GM21528 (cell line): ENCODE measurements at regions not wholly inside any gene's neighbourhood (a gene's known extent, or its start where the extent isn't known, plus 50 kb on each side); places are given as distances from the start of the nearest gene placed in this dataset.
"Not testable (repeated sequence)": the region's sequence is repeated elsewhere in the genome, so short reads cannot be mapped to it uniquely, and the experiment has no call there.

Source experiments
- ATAC-seq: cut with Tn5 transposase; IDR thresholded peaks from one replicate; pipeline ENCODE4 v1.9.1; 2021; ENCODE audit warnings: mild to moderate bottlenecking, moderate library complexity; ENCODE audit not compliant: unreplicated experiment, low FRiP score

DNA sequence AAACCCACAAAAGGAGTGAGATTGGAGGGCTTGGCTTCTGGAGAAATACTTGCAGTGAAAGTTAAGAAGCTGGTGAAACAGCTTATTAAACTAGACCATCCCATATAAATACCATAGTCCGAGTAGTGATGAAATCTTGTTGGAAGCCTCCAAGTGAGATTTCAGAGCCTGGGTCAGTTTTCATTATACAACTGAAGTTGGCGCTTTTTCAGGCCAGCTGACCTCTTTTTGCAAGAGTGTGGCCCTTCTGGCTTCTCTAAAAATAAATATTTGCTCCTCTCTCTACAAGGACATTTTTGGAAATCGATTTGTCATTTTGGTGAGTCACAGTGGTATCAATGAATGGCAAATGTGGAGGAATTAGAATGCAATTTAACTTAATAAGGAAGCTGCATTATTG, 51.2 kb upstream of the THRB start:
- no peak for ATAC-seq

DNA sequence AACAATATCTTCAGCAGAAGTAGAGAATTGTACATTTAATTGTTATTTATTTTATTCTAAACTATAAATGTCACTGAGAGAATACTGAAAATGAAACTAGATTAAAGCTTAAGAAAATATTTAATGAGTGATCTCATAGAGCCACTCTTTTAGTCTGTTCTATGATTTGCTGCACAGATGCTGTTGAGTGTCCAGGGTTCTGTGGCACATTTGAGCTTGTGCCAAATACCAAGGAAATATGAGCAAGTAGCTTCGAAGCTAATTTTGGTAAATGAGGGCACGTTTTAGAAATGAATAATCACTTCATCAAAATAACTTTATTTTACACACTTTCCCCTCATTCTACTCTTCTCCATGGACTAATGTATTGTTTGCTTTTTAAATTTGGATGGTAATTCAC, 53.6 kb upstream of the THRB start:
- ATAC-seq, result no peak

DNA sequence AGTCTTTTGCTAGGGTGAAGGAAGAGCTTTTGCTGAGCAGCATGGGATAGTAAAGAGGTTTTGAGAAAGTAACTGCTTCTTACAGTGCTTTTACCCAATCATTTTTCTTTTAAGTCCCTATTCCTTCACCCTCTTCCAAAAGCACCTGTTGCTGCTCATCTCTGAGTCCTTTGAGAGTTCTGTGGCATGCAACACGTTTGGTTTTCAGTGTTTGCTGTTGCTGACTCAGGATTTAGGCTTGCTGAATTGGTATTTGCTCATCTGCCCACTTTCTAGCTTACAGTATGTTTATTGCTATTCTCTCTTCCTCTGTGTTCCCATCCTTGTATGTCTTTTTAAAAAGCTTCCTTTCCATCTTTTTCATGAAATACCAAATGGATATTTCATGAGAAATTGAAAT, 55.9 kb upstream of the THRB start:
- ATAC-seq, result no peak

DNA sequence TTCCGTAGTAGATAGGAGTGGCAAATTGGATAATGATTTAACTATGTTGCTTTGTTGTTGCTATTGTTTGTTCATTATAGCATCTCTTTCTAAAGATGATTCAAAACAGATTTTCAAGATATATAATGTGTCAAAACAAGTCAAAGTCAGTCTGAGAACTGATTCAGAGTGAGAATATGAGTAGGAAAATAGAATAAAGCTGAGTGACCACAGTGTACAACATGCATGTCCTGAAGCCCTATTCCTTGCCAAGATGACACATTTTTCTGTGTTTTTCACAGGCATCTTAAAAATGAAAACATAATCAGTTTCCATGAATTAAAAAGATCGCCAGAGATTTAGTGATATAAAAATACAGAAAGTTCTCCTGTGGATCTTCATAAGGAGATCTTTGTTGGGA, 57.0 kb upstream of the THRB start:
- no peak for ATAC-seq

DNA sequence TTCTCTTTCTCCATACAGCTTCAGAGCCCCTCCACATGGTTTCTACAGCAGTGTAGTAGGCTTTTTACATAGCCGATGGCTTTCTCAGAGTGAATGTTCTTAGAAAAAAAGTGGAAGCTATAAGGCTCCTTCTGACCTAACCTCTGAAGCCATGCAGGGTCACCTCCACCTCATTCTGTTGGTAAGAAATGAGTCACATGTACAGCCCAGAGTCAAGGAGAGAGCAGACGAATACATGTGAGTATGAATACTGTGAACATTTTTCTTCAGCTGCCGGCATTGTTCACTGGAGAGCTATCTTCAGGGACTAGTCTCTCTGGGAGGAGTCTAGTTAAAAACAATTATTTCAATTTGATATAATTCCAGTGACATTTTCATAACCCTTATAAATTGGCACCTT, 68.2 kb upstream of the THRB start:
- ATAC-seq, result no peak

DNA sequence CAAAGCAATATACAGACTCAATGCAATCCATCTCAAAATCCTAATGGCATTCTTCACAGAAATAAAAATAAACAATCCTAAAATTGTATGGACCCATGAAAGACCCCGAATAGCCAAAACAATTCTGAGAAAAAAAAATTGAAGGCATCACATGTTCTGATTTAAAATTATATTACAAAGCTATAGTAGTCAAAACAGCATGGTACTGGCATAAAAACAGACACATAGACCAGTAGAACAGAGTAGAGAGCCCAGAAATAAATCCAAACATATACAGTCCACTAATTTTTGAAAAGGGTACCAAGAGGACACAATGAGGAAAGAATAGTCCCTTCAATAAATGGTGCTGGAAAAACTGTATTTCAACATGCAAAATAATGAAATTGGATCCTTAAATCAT, 70.4 kb upstream of the THRB start:
- no peak for ATAC-seq

DNA sequence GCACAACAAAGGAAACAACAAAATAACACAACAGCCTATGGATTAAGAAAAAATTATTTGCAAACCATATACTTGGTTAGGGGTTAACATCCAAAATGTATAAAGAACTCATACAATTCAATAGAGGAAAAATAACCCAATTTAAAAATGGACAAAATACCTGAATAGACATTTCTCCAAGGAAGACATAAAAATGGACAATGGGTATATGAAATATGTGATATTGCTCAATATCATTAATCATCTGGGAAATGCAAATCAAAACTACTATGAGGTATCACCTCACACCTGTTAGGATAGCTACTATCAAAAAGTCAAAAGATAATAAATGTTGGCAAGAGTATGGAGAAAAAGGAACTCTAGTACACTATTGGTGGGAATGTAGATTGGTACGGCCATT, 71.0 kb upstream of the THRB start:
- ATAC-seq, result no peak

DNA sequence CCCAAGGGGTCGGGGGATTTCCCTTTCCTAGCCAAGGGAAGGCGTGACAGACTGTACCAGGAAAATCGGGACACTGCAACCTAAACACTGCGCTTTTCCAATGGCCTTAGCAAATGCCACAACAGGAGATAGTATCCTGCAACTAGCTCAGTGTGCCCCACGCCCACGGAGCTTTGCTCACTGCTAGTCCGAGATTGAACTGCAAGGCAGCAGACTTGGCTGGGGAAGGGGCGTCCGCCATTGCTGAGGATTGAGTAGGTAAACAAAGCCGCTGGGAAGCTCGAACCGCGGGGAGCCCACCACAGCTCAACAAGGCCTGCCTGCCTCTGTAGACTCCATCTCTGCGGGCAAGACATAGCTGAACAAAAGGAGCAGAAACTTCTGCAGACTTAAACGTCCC, 72.3 kb upstream of the THRB start:
- ATAC-seq, result no peak

DNA sequence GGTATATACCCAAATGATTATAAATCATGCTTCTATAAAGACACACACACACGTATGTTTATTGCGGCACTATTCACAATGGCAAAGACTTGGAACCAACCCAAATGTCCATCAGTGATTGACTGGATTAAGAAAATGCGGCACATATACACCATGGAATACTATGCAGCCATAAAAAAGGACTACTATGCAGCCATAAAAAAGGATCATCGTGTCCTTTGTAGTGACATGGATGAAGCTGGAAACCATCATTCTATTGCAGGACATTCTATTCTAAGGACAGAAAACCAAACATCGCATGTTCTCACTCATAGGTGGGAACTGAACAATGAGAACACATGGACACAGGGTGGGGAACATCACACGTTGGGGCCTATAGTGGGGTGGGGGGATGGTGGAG, 77.8 kb upstream of the THRB start:
- not testable (repeated sequence) for ATAC-seq

DNA sequence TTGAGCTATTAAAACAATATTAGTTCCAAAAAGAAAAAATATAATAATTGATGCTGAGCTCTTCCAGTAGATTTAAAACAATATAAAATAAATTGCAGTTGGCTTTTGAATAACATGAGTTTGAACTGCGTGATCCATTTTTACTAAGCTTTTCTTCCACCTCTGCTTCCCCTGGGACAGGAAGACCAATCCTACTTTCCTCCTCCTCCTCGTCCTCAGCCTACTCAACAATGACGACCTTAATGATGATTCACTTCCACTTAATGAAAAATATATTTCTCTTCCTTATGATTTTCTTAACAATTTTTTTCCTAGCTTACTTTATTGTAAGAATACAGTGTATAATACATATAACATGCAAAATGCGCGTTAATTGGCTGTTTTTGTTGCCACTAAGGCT, 78.9 kb upstream of the THRB start:
- ATAC-seq, result no peak

DNA sequence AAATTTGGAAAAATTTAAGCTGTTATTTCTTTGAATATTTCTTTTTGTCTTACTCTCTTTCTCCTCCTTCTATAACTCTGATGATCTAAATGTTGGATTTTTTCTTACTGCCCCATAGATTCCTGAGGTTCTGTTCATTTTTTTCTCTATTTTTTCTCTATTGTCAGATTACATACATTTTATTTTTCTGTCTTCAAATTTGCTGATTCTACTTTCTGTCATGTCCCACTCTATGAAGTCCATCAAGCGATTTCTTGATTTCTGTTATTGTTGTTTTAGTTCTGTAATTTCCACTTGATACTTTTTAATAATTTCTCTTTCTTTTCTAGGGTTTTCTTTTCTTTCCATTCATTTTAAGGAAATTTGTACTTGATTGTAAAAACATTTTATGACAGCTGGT, 83.7 kb upstream of the THRB start:
- no peak for ATAC-seq

DNA sequence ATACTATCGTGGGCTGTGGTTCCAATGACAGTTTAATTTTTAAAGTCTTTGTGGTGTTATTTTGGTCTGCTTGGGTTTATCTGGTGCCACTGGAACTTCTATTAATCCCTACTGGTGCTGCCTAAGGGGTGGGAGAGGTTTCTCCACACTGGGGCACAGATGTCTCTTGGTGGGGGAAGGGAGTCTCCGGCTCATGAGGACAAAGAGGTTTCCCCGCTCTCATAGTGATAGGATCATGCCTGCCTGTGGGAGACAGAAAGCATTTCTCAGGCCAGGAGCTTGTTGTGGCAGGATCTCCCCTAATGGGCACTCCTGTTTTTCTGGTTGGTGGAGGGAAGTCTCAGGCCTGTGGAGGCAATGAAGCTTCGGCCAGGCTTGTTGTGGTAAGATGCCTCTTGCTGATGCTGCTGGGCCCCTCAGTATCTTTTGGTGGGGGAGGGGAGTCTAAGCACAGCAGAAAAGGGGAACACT, 84.3 kb upstream of the THRB start:
- no peak for ATAC-seq

DNA sequence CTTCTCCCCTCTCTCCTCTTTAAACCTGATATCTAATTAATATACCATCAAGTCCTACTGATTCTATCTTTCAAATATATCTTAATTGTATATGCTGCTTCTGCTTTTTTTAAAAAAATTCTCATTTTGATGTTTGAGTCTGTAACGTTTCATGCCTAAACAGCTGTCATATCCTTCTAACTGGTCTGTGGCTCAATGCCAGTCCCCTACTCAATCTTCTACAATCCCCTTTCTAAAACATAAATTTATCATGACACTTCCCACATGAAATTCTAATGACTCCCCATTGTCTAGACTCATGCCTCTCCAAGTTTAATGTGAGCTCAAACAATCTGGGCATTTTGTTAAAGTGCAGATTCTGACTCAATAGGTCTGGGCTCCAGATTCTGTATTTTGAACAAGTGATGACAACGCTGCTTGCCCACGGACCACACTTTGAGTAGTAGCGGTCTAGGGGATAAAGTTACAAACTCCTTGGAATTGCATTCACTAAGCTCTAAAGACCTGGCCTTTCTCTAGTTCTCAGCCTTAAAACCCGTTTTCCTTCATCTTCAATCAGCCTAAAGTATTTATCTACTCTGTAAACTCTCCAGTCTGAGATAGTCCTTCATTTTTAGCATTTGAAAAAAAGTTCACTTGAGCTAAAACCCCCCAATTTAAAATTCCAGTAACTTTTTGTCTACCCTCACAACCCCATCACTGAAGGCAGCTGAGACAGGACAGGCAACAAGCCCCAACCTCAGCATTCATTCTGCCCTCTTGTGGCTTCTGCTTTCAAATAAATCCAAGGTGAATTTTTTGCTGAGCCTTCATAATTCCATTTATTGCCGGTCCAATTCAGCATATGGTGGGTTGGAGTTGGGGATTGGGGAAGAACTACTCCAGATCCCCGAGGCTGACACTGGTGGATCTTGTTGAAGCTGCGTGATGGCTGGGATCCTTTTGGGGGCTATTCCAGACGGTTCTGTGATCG, 88.1 kb upstream of the THRB start:
- ATAC-seq, result no peak

DNA sequence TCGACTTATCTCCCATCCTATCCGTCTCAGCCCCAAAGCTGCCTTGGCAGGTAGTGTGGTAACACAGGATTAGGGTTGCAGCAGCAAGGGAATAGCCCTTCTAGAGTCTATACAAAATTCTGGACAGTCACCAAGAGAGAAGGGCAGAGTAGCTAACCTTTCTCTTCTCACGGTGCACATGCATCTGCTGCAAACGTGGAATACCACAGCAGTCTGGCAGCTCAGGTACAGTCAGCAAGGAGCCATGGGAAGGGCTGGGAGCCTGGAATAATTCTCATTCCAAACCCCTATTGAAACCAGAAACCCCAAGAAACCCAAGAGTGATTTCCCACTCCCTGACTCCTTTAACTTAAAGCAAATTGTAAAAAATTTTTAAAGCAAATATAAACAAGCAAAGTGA, 92.3 kb upstream of the THRB start:
- ATAC-seq, result no peak

DNA sequence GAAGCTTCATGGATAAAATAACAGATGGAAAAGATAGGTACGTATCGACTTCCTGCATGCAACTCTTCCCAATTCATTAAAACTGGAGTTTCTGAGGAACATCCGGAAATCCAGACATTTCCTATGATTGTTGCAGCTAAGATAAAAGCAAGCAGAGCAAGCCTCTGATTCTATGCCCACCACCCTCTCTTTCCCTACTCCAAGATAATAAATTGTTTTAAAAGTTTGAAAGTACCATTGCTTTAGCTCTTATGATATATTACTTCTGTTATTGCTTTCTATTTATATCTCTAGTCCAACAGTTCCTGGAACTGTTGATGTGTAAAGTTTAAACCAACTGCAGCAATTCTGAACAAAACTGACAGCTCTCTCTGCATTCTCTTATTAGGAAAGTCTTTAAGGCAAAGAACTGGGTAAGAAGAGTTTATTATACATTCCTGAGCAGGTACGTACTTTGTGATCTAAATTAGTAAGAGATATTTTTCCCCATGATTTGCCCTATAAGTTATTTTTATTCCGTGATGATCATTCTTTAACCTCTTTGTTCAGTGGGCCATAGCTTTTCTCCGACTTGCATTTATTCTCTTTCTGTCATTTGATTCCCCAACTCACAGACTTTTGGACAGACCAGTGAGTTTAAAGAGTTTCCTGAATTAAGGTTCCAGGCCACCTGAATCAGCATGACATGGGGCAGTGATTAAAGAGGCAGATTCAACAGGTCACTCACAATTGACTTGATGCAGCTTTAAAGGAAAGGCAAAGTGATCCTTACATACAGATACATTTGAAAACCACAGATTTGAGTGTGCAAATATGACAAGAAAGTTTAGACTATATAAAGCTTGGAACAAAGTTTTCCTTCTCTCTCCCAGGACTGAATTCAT, 94.2 kb upstream of the THRB start:
- no peak for ATAC-seq

DNA sequence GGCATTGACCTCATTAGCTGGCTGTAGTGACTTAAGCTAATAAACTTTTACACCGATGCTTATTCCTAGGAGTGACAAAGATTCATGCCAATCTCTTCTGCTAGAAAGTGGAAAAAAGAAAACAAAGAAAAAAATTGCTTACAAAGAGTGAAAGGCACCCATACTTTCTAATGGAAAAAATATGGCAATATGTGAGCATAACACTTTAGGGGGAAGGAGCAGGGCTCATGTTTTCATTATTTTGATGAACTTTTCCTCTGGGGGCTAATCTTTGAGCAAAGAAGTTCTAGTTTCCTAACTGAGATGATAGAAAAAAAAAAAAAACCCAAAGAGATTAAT, 94.8 kb upstream of the THRB start:
- no peak for ATAC-seq

DNA sequence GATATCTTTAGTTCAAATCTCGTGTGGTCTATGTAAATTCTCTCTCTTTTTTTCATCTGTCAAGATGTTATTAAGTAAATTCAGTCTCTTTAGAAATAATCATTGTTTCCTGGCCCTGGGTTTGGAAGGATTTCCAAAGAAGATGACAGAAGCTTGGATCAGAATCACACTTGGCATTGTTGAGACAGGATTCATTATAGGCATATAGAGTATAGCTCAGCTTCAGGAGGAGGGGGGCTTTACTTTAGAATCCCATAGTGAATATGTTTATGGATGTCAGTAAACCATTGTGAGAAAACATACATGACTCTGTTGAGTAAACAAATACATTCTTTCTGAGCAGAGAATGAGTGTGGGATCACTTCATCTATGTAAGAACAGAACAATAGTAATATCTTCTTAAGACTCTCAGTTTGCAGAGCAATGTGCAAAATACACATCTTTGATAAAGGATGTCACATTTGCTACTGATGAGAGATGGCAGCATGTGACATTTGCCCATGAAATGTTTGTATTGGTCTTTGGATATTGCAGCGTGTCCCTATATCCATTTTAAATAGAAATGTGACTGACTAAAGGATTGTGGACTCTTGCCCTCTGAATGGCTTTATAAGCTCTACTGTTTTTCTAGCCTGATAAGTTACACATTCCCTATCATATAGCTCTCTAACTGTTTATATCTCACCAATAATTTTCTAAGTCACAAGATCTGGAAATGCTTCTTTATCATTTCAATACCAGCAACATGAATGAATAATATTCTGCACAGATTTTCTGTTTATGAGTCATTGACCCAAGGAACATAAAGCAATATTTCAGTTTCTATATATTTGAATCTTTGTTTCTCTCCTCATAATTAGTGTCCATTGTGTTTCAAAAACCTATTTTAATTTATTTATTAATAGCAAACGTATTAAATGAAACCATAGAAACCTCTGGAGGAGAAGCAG, 95.6 kb upstream of the THRB start:
- ATAC-seq, result no peak

DNA sequence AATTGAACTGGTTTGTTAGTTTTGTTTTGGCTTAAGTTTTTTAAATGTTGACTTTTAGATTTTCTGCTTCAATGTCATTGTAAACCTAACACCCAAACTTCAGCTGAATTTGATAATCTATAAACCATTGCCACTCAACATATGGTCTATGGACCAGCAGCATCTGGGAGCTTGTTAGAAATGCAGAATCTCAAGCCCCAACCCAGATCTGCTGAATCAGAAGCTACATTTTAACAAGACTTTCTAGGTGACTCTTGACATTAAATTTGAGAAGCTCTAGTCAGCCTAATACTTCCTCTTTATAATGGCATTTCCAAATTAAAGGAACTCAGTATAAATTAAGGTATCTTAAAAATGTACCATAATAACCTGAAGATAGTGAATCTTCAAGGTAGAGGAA, 96.5 kb upstream of the THRB start:
- no peak for ATAC-seq

DNA sequence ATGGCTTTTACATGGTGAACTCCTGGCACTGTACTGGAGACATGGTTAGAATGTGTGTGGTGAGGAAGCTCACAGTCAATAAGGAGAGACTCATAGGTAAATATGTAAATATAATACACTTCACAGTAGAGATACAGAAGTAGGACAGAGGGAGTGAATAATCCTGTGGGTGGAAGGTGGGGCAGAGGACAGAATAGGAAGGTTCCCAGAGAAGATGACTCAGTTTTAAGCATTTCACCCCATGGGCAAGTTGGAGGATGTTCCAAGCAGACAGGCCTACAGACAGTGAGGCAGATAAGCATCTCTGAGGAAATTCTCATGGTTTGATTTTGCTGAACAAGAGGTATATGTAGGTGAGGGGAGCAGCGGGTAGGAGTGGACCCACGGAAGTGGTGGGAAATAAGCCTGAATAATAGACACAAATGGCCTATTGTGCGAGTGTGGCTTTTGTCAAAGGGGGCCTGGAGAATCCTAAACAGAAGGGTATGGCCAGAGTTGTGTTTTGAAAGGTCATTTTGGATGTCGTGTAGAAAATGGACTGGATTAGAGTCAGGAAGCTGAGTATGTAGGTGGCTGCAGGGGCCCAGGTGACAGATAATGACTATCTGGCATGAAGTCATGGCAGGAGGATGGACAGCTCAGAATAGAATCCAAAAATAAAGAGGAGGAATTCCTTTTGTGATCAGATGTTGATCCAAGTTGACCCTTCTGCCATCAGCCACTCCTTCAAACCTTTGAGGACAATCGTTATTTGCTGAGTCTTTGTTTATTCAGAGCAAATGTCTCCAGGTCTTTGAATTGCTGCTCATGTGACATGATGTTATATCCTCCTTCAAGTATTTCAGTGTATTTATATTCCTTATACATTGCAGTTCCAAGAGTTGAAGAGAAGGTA, 97.3 kb upstream of the THRB start:
- ATAC-seq, result no peak

DNA sequence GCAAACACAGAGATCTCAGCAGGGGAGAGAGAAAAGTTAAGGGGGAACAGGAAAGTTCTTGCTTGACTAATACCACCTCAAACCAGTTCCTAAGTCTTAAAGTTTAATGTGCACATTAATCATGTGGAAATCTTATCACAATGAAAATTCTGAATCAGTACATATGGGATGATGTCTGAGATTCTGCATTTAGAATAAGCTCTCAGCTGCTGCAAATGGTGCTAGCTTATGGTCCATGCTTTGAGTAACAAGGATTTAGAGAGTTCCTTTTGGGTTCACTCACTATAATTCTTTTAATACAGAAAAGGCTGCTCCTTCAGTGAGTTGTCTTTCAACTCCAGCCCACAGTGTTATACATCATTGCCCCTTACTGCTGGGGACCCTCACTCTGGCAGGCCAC, 99.5 kb upstream of the THRB start:
- no peak for ATAC-seq
